ENCODE measurements at regions not wholly inside any gene's neighbourhood (a gene's known extent, or its start where the extent isn't known, plus 50 kb on each side); places are given as distances from the start of the nearest gene placed in this dataset.
A peak's percentile ranks its signal among the peaks of the same experiment; 100 is the strongest.

GRCh38 chr4:124945422-124945821, 232.9 kb upstream of the ANKRD50 start:
- Histone ChIP-seq H3K9me3 (ENCODE audit: insufficient read depth, low read length) (no peaks in the 10 kb centered on the region), H3K4me3 (ENCODE audit: insufficient read length, low read depth) (no peak overlapping the region), H3K27me3 (ENCODE audit: insufficient read depth, insufficient read length) (no peaks in the 10 kb centered on the region), H3K9ac (ENCODE audit: insufficient read length, low read depth) (no peak overlapping the region), H3K4me1 (ENCODE audit: insufficient read depth, insufficient read length) (no peaks in the 10 kb centered on the region), H3K36me3 (ENCODE audit: insufficient read depth, insufficient read length, low read length) (no peaks in the 10 kb centered on the region)
- no peak for DNase-seq (ENCODE audit: low read depth, low spot score)
- TF ChIP-seq YY1 (IDR thresholded peaks at IDR 0.05; ENCODE audit: insufficient read depth, insufficient read length) (no peak), ZNF274 (IDR thresholded peaks at IDR 0.05; ENCODE audit: low read depth, low read length) (no peak), SUZ12 (IDR thresholded peaks at IDR 0.05; ENCODE audit: extremely low read depth, insufficient read depth, insufficient read length) (no peak)

GRCh38 chr4:124943938-124944337, 231.4 kb upstream of the ANKRD50 start:
- H3K9ac ChIP-seq (ENCODE audit: insufficient read length, low read depth), result no peak overlapping the region
- H3K27me3 ChIP-seq (ENCODE audit: insufficient read depth, insufficient read length), result no peaks in the 10 kb centered on the region
- no peaks in the 10 kb centered on the region for H3K4me1 ChIP-seq (ENCODE audit: insufficient read depth, insufficient read length)
- H3K9me3 ChIP-seq (ENCODE audit: insufficient read depth, low read length), result no peaks in the 10 kb centered on the region
- H3K4me3 ChIP-seq (ENCODE audit: insufficient read length, low read depth), result no peak overlapping the region
- TF ChIP-seq SUZ12 (IDR thresholded peaks at IDR 0.05; ENCODE audit: extremely low read depth, insufficient read depth, insufficient read length), result no peak
- no peak for TF ChIP-seq ZNF274 (IDR thresholded peaks at IDR 0.05; ENCODE audit: low read depth, low read length)
- TF ChIP-seq YY1 (IDR thresholded peaks at IDR 0.05; ENCODE audit: insufficient read depth, insufficient read length), result no peak
- no peaks in the 10 kb centered on the region for H3K36me3 ChIP-seq (ENCODE audit: insufficient read depth, insufficient read length, low read length)
- DNase-seq (ENCODE audit: low read depth, low spot score), result peak; percentile 27

GRCh38 chr4:124943145-124943889, 230.8 kb upstream of the ANKRD50 start:
- no peak overlapping the region for H3K4me3 ChIP-seq (ENCODE audit: insufficient read length, low read depth)
- H3K36me3 ChIP-seq (ENCODE audit: insufficient read depth, insufficient read length, low read length), result no peaks in the 10 kb centered on the region
- H3K4me1 ChIP-seq (ENCODE audit: insufficient read depth, insufficient read length), result no peaks in the 10 kb centered on the region
- no peak overlapping the region for H3K9ac ChIP-seq (ENCODE audit: insufficient read length, low read depth)
- no peaks in the 10 kb centered on the region for H3K27me3 ChIP-seq (ENCODE audit: insufficient read depth, insufficient read length)
- H3K9me3 ChIP-seq (ENCODE audit: insufficient read depth, low read length), result no peaks in the 10 kb centered on the region
- no peak for DNase-seq (ENCODE audit: low read depth, low spot score)
- TF ChIP-seq ZNF274 (IDR thresholded peaks at IDR 0.05; ENCODE audit: low read depth, low read length), result no peak
- no peak for TF ChIP-seq YY1 (IDR thresholded peaks at IDR 0.05; ENCODE audit: insufficient read depth, insufficient read length)
- no peak for TF ChIP-seq SUZ12 (IDR thresholded peaks at IDR 0.05; ENCODE audit: extremely low read depth, insufficient read depth, insufficient read length)

GRCh38 chr4:124941267-124941666, 228.7 kb upstream of the ANKRD50 start:
- DNase-seq (ENCODE audit: low read depth, low spot score), result no peak
- Histone ChIP-seq H3K9ac (ENCODE audit: insufficient read length, low read depth) (no peak overlapping the region), H3K4me1 (ENCODE audit: insufficient read depth, insufficient read length) (no peaks in the 10 kb centered on the region), H3K36me3 (ENCODE audit: insufficient read depth, insufficient read length, low read length) (no peaks in the 10 kb centered on the region), H3K4me3 (ENCODE audit: insufficient read length, low read depth) (no peak overlapping the region), H3K27me3 (ENCODE audit: insufficient read depth, insufficient read length) (no peaks in the 10 kb centered on the region), H3K9me3 (ENCODE audit: insufficient read depth, low read length) (no peaks in the 10 kb centered on the region)
- no peak for TF ChIP-seq ZNF274 (IDR thresholded peaks at IDR 0.05; ENCODE audit: low read depth, low read length)
- no peak for TF ChIP-seq SUZ12 (IDR thresholded peaks at IDR 0.05; ENCODE audit: extremely low read depth, insufficient read depth, insufficient read length)
- TF ChIP-seq YY1 (IDR thresholded peaks at IDR 0.05; ENCODE audit: insufficient read depth, insufficient read length), result no peak

GRCh38 chr4:124940387-124940786, 227.9 kb upstream of the ANKRD50 start:
- H3K4me3 ChIP-seq (ENCODE audit: insufficient read length, low read depth), result no peak overlapping the region
- H3K9ac ChIP-seq (ENCODE audit: insufficient read length, low read depth), result no peak overlapping the region
- no peaks in the 10 kb centered on the region for H3K27me3 ChIP-seq (ENCODE audit: insufficient read depth, insufficient read length)
- no peaks in the 10 kb centered on the region for H3K4me1 ChIP-seq (ENCODE audit: insufficient read depth, insufficient read length)
- TF ChIP-seq ZNF274 (IDR thresholded peaks at IDR 0.05; ENCODE audit: low read depth, low read length) (no peak), YY1 (IDR thresholded peaks at IDR 0.05; ENCODE audit: insufficient read depth, insufficient read length) (no peak), SUZ12 (IDR thresholded peaks at IDR 0.05; ENCODE audit: extremely low read depth, insufficient read depth, insufficient read length) (no peak)
- H3K9me3 ChIP-seq (ENCODE audit: insufficient read depth, low read length), result no peaks in the 10 kb centered on the region
- H3K36me3 ChIP-seq (ENCODE audit: insufficient read depth, insufficient read length, low read length), result no peaks in the 10 kb centered on the region
- DNase-seq (ENCODE audit: low read depth, low spot score), result no peak

GRCh38 chr4:124939908-124940307, 227.4 kb upstream of the ANKRD50 start:
- DNase-seq (ENCODE audit: low read depth, low spot score), result no peak
- Histone ChIP-seq H3K9ac (ENCODE audit: insufficient read length, low read depth) (no peak overlapping the region), H3K4me1 (ENCODE audit: insufficient read depth, insufficient read length) (no peaks in the 10 kb centered on the region), H3K4me3 (ENCODE audit: insufficient read length, low read depth) (no peak overlapping the region), H3K9me3 (ENCODE audit: insufficient read depth, low read length) (no peaks in the 10 kb centered on the region), H3K27me3 (ENCODE audit: insufficient read depth, insufficient read length) (no peaks in the 10 kb centered on the region), H3K36me3 (ENCODE audit: insufficient read depth, insufficient read length, low read length) (no peaks in the 10 kb centered on the region)
- no peak for TF ChIP-seq SUZ12 (IDR thresholded peaks at IDR 0.05; ENCODE audit: extremely low read depth, insufficient read depth, insufficient read length)
- no peak for TF ChIP-seq ZNF274 (IDR thresholded peaks at IDR 0.05; ENCODE audit: low read depth, low read length)
- TF ChIP-seq YY1 (IDR thresholded peaks at IDR 0.05; ENCODE audit: insufficient read depth, insufficient read length), result no peak

- no peaks in the 10 kb centered on the region for H3K9me3 ChIP-seq (ENCODE audit: insufficient read depth, low read length)
- no peaks in the 10 kb centered on the region for H3K27me3 ChIP-seq (ENCODE audit: insufficient read depth, insufficient read length)
- no peaks in the 10 kb centered on the region for H3K4me1 ChIP-seq (ENCODE audit: insufficient read depth, insufficient read length)
- no peak for TF ChIP-seq SUZ12 (IDR thresholded peaks at IDR 0.05; ENCODE audit: extremely low read depth, insufficient read depth, insufficient read length)
- no peak for TF ChIP-seq ZNF274 (IDR thresholded peaks at IDR 0.05; ENCODE audit: low read depth, low read length)
- TF ChIP-seq YY1 (IDR thresholded peaks at IDR 0.05; ENCODE audit: insufficient read depth, insufficient read length), result no peak
- DNase-seq (ENCODE audit: low read depth, low spot score), result no peak
- H3K36me3 ChIP-seq (ENCODE audit: insufficient read depth, insufficient read length, low read length), result no peaks in the 10 kb centered on the region
- H3K9ac ChIP-seq (ENCODE audit: insufficient read length, low read depth), result no peak overlapping the region
- H3K4me3 ChIP-seq (ENCODE audit: insufficient read length, low read depth), result no peak overlapping the region
Measured at GRCh38 chr4:124938836-124939235, 226.3 kb upstream of the ANKRD50 start.

Data from NT2/D1 (cell line).